Parathyroid adenoma (tissue), 2 donors: ENCODE measurements at regions not wholly inside any gene's neighbourhood (a gene's known extent, or its start where the extent isn't known, plus 50 kb on each side); places are given as distances from the start of the nearest gene placed in this dataset.
"Not testable (repeated sequence)": the region's sequence is repeated elsewhere in the genome, so short reads cannot be mapped to it uniquely, and the experiment has no call there.

Experiments used
- H2AFZ ChIP-seq: fragments of 300-600 bp; sonication (generic); one replicate; pipeline ENCODE4 v1.7.0; 2017; ENCODE audit warnings: antibody characterized with exemption, mild to moderate bottlenecking
- H3K27ac ChIP-seq: fragments of 300-600 bp; sonication (generic); one replicate; pipeline ENCODE4 v1.7.0; 2017
- H3K27me3 ChIP-seq: fragments of 300-600 bp; sonication (generic); one replicate; pipeline ENCODE4 v1.7.0; 2017; ENCODE audit warnings: low read length; ENCODE audit not compliant: control insufficient read depth, insufficient read depth
- H3K36me3 ChIP-seq: fragments of 300-600 bp; sonication (generic); one replicate; pipeline ENCODE4 v1.7.0; 2017; ENCODE audit warnings: low read length; ENCODE audit not compliant: control insufficient read depth, insufficient read depth
- H3K4me1 ChIP-seq: fragments of 300-600 bp; sonication (generic); one replicate; pipeline ENCODE4 v1.7.0; 2017; ENCODE audit warnings: control low read depth
- H3K4me2 ChIP-seq: fragments of 300-600 bp; sonication (generic); one replicate; pipeline ENCODE4 v1.7.0; 2017; ENCODE audit warnings: low read length
- H3K4me3 ChIP-seq: fragments of 300-600 bp; sonication (generic); one replicate; pipeline ENCODE4 v1.7.0; 2017; ENCODE audit warnings: low read depth, low read length
- H3K79me2 ChIP-seq: fragments of 300-600 bp; sonication (generic); one replicate; pipeline ENCODE4 v1.7.0; 2017; ENCODE audit warnings: control low read depth
- H3K9ac ChIP-seq: fragments of 300-600 bp; sonication (generic); one replicate; pipeline ENCODE4 v1.7.0; 2017; ENCODE audit warnings: mild to moderate bottlenecking
- H3K9me3 ChIP-seq: fragments of 300-600 bp; sonication (generic); one replicate; pipeline ENCODE4 v1.7.0; 2017; ENCODE audit warnings: low read length; ENCODE audit not compliant: control insufficient read depth
- TF ChIP-seq, protein P1 (sequence below): fragments of 300-600 bp; sonication (generic); IDR thresholded peaks from one replicate; pipeline ENCODE4 v1.7.0; 2017; ENCODE audit warnings: antibody characterized with exemption, mild to moderate bottlenecking
- donor health status: primary hyperparathyroidism.

DNA sequence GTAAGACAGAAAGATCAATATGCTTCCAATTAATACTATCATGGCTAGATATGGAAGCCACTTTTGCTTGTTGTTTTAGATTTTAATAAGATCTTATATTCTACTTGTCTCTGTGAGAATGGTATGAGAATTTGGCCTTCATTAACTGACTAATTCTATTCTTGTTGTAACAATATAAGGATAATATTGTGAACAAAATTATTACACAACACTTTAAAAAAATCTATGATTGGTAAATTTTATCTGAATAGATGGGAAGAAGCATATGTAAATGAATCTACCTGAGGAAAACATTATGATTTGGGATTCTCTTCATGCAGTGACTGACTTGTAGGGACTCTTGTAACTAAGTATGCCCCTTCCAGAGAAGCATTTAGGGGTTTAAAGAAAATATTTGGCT, 308.9 kb upstream of the KCND2 start:
- no peak overlapping the region for H3K9ac ChIP-seq
- no peak overlapping the region for H3K4me2 ChIP-seq
- no peak overlapping the region for H3K4me3 ChIP-seq
- no peak overlapping the region for H3K27ac ChIP-seq
- TF ChIP-seq, protein P1, sequence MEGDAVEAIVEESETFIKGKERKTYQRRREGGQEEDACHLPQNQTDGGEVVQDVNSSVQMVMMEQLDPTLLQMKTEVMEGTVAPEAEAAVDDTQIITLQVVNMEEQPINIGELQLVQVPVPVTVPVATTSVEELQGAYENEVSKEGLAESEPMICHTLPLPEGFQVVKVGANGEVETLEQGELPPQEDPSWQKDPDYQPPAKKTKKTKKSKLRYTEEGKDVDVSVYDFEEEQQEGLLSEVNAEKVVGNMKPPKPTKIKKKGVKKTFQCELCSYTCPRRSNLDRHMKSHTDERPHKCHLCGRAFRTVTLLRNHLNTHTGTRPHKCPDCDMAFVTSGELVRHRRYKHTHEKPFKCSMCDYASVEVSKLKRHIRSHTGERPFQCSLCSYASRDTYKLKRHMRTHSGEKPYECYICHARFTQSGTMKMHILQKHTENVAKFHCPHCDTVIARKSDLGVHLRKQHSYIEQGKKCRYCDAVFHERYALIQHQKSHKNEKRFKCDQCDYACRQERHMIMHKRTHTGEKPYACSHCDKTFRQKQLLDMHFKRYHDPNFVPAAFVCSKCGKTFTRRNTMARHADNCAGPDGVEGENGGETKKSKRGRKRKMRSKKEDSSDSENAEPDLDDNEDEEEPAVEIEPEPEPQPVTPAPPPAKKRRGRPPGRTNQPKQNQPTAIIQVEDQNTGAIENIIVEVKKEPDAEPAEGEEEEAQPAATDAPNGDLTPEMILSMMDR: no peak
- no peak overlapping the region for H2AFZ ChIP-seq
- H3K36me3 ChIP-seq: no peaks in the 10 kb centered on the region
- no peaks in the 10 kb centered on the region for H3K79me2 ChIP-seq
- H3K27me3 ChIP-seq: no peaks in the 10 kb centered on the region
- no peaks in the 10 kb centered on the region for H3K9me3 ChIP-seq
- no peaks in the 10 kb centered on the region for H3K4me1 ChIP-seq

DNA sequence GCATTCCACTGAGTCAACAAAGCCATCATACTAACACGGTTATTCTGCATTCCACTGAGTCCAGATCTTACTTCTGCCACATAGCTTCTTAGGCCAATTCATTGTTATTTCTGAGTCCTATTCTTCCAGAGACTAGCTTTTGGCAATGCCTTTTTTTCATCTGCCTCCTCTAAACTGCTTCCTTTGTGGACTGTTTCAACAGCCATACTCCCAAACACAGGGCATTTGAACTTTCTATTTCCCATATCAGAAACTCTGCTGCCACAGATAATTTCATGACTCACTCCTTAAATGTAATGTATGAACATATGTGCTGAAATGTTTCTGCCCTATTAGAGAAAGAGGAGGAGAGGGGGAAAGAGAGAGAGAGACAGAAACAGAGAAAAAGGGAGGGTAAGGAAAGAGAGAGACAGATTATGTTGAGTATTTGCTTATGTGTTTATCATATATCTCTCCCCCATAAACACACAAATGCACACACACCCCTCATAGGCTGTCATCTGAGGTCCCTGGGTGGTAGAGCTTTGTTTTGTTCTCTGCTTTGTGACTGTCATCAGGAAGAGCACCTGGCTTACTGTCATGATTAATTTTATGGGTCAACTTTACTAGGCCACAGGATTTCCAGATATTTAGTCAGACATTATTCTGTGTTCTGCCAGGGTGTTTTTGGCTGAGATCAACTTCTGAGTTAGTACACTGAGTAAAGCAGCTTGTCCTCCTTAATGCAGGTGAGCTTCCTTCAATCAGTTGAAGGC, 308.0 kb upstream of the KCND2 start:
- Histone ChIP-seq H3K9ac (no peak overlapping the region), H3K27me3 (no peaks in the 10 kb centered on the region), H2AFZ (no peak overlapping the region), H3K4me3 (no peak overlapping the region), H3K36me3 (no peaks in the 10 kb centered on the region), H3K27ac (no peak overlapping the region), H3K79me2 (no peaks in the 10 kb centered on the region), H3K9me3 (no peaks in the 10 kb centered on the region), H3K4me2 (no peak overlapping the region), H3K4me1 (no peaks in the 10 kb centered on the region)
- TF ChIP-seq, protein P1: no peak

DNA sequence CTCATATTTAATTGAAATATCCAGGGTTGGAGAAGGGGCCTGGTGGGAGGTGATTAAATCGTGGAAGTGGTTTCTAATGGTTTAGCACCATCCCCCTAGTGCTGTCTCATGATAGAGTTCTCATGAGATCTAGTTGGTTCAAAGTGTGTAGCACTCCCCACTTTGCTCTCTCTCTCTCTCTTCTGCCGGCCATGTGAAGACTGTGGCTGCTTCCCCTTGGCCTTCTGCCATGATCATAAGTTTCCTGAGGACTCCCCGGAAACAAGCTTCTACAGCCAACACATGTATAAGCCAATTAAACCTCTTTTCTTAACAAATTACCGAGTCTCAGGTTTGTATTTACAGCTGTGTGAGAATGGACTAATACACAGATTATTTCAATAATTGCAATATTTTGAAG, 305.8 kb upstream of the KCND2 start:
- H3K9me3 ChIP-seq: no peaks in the 10 kb centered on the region
- H2AFZ ChIP-seq: no peak overlapping the region
- H3K4me1 ChIP-seq: no peaks in the 10 kb centered on the region
- no peaks in the 10 kb centered on the region for H3K27me3 ChIP-seq
- H3K27ac ChIP-seq: no peak overlapping the region
- H3K4me3 ChIP-seq: no peak overlapping the region
- TF ChIP-seq, protein P1: no peak
- no peaks in the 10 kb centered on the region for H3K36me3 ChIP-seq
- H3K4me2 ChIP-seq: no peak overlapping the region
- no peak overlapping the region for H3K9ac ChIP-seq
- no peaks in the 10 kb centered on the region for H3K79me2 ChIP-seq

DNA sequence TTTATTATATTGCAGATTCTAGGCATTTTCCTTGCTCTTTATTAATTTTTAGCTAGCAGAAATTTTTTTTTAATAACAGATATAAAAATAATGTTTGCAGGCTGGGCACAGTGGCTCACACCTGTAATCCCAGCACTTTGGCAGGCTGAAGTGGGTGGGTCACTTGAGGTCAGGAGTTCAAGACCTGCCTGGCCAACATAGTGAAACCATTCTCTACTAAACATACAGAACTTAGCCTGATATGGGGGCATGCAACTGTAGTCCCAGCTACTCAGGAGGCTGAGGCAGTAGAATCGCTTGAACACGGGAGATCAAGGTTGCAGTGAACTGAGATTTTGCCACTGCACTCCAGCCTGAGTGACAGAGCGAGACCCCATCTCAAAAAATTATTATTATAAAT, 304.6 kb upstream of the KCND2 start:
- not testable (repeated sequence) for H3K36me3 ChIP-seq, H3K4me2 ChIP-seq, H3K4me3 ChIP-seq, H2AFZ ChIP-seq, H3K27me3 ChIP-seq, H3K27ac ChIP-seq, H3K9ac ChIP-seq, H3K4me1 ChIP-seq, H3K9me3 ChIP-seq, H3K79me2 ChIP-seq

DNA sequence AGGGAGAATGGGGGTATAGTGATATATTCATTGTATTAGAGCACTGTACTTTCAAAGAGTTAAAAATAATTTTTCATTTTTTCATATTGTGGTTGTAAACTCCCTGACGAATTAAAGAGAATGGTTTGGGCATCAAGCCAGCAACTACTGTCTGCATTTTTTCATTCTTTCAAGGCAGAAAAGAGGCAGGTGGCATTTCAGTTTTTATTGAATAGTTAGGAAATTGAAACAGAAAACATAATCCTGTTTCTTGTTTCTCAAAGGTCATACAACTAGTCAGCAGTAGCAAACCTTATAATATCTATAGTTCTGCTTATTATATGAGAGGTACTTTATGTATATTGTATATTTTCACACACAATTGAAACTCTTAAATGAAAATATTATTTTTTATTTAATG, 303.9 kb upstream of the KCND2 start:
- Histone ChIP-seq H3K27ac (no peak overlapping the region), H3K79me2 (no peaks in the 10 kb centered on the region), H3K4me1 (no peaks in the 10 kb centered on the region), H3K36me3 (no peaks in the 10 kb centered on the region), H3K27me3 (no peaks in the 10 kb centered on the region), H3K9me3 (no peaks in the 10 kb centered on the region), H3K4me2 (no peak overlapping the region), H3K9ac (no peak overlapping the region), H2AFZ (no peak overlapping the region), H3K4me3 (no peak overlapping the region)
- TF ChIP-seq, protein P1: no peak
